HUES6 (cell line): ENCODE measurements at regions not wholly inside any gene's neighbourhood (a gene's known extent, or its start where the extent isn't known, plus 50 kb on each side); places are given as distances from the start of the nearest gene placed in this dataset.

Experiments used
- H3K27ac ChIP-seq: 2 replicates; pipeline ENCODE4 v1.7.0; 2013; ENCODE audit warnings: low read depth, mild to moderate bottlenecking, low read length, inconsistent platforms
- H3K27me3 ChIP-seq: 2 replicates; pipeline ENCODE4 v1.6.1; 2013; ENCODE audit warnings: low read length; ENCODE audit not compliant: control insufficient read depth, insufficient read depth
- H3K36me3 ChIP-seq: 2 replicates; pipeline ENCODE4 v1.6.1; 2013; ENCODE audit warnings: low read length; ENCODE audit not compliant: control insufficient read depth, insufficient read depth
- H3K4me1 ChIP-seq: 2 replicates; pipeline ENCODE4 v1.6.1; 2013; ENCODE audit warnings: low read length; ENCODE audit not compliant: control insufficient read depth, insufficient read depth
- H3K4me3 ChIP-seq: 2 replicates; pipeline ENCODE4 v1.5.1; 2013; ENCODE audit warnings: low read depth, low read length
- H3K9ac ChIP-seq: one replicate; pipeline ENCODE4 v1.6.1; 2013; ENCODE audit warnings: mild to moderate bottlenecking, low read length
- H3K9me3 ChIP-seq: 2 replicates; pipeline ENCODE4 v1.6.1; 2013; ENCODE audit warnings: low read depth, low read length; ENCODE audit not compliant: control insufficient read depth, insufficient read depth

DNA sequence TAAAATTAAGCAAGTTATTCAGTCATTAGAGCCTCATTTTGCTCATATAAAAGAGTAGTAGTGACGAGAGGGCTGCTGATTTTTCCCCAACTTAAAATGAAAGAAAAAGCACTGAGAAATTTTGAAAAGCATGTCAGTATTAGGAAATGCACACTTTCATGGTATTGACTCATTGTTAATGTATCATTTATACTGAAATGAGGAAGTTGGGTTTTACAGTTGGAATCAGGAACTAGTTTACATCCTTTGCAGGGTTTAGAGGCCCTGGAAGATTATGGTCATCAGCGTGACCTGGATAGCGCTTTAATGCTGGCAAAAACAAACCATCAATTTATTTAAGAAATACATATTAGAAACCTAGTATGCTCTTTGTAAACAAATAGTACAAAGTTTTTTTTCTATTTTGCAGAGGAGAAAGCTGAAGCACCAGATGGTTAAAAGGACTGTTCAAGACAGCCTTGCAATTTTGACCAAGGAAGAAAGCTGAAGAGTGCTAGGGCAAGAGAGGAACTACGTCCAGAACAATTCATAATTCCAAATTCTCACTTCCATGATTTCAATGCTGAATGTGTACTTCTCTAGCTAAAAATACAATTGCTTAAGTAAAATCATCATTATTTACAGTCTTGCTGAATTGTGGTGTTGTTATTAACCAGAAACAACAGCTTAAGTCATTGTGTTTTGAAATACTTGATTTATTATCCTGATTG, 94.8 kb upstream of the SGIP1 start:
- no peaks in the 10 kb centered on the region for H3K9me3 ChIP-seq
- no peak overlapping the region for H3K27ac ChIP-seq
- H3K27me3 ChIP-seq: no peaks in the 10 kb centered on the region
- H3K4me1 ChIP-seq: 0 out of 2 replicates have a peak, but pooled peaks cover 6% of the 10 kb centered on the region
- no peak overlapping the region for H3K4me3 ChIP-seq
- no peak overlapping the region for H3K9ac ChIP-seq
- H3K36me3 ChIP-seq: no peaks in the 10 kb centered on the region

DNA sequence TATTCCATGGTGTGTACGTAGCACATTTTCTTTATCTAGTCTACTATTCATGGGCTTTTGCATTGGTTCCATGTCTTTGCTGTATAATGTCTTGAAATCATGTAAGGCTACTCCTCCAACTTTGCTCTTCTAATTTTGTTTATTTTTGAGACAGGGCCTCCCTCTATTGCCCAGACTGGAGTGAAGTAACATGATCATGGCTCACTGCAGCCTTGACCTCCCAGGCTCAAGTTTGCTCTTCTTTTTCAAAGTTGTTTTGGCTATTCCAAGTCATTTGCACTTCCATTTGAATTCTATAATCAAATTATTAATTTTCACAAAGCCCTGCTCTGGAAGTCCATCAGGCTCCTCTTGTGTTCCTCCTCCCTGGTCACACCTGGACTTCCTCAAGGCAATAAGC, 90.2 kb upstream of the SGIP1 start:
- H3K4me1 ChIP-seq: peaks cover 5% of the 10 kb centered on the region
- H3K27ac ChIP-seq: no peak overlapping the region
- H3K36me3 ChIP-seq: no peaks in the 10 kb centered on the region
- H3K4me3 ChIP-seq: no peak overlapping the region
- no peaks in the 10 kb centered on the region for H3K27me3 ChIP-seq
- no peaks in the 10 kb centered on the region for H3K9me3 ChIP-seq
- H3K9ac ChIP-seq: no peak overlapping the region

DNA sequence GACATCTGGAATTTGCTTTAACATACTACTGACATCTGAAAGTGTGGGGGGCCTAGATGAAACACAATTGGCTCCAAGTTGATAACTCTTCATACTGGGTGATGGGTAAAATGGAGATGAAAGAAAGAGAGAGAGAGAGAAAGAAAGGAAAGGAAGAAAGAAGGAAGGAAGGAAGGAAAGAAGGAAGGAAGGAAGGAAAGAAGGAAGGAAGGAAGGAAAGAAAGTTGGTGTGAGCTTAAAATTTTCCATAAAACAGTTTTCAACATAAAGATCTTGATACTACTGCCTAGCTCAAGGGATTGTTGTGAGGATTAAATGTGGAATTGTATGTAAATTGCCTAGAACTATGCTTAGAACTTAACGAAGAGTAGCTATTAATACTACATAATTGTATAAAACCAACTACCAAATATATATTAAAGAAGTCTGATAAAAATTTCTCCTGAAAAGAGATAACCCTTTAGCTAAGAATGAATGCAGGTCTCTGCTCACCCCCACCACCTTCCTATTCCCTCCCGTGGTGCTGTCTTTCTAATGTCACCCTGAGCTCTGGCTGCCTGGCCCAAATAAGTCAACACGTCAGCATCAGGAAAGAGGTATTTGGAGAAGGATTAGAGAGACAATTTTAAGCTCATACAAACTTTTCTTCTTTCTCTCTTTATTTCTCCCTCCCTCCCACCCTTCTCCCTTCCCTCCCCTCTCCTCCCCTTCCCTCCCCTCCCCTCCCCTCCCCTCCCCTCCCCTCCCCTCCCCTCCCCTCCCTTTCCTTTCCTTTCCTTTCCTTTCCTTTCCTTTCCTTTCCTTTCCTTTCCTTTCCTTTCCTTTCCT, 89.3 kb upstream of the SGIP1 start:
- Histone ChIP-seq H3K4me3 (no peak overlapping the region), H3K27ac (no peak overlapping the region), H3K4me1 (peaks cover 5% of the 10 kb centered on the region), H3K9me3 (no peaks in the 10 kb centered on the region), H3K36me3 (no peaks in the 10 kb centered on the region), H3K9ac (no peak overlapping the region), H3K27me3 (no peaks in the 10 kb centered on the region)

DNA sequence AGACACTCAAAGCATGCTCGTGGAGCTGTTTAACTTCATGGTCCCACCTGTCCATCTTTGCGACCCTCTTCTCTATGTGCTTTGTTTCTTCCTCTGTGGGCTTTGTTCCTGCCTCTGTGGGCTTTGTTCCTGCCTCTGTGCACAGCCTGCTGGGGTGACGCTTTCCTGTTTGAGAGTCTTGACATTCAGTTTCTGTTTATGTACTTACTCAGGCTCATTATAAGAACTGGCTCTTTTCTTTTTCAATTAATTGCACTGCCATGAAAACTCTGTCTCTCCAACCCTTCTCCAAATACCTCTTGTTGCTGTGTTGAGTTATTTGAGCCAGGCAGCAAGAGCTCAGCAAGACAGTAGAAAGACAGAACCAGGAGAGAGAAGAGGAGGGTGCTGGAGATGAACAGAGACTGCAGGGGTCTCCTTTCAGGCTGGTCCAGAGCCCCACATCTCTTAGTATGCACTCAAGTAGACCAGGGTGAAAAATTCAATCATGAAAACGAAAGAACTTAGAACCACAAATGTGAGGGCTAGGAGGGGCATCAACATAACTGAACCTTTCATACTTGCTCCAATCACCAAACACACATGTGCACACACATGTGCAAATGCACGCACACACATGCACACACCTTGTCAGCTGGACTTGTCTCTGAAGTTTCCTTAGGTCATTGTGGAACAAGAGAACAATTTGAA, 88.3 kb upstream of the SGIP1 start:
- Histone ChIP-seq H3K36me3 (no peaks in the 10 kb centered on the region), H3K4me3 (no peak overlapping the region), H3K9me3 (no peaks in the 10 kb centered on the region), H3K27ac (no peak overlapping the region), H3K27me3 (no peaks in the 10 kb centered on the region), H3K4me1 (peaks cover 5% of the 10 kb centered on the region), H3K9ac (no peak overlapping the region)

DNA sequence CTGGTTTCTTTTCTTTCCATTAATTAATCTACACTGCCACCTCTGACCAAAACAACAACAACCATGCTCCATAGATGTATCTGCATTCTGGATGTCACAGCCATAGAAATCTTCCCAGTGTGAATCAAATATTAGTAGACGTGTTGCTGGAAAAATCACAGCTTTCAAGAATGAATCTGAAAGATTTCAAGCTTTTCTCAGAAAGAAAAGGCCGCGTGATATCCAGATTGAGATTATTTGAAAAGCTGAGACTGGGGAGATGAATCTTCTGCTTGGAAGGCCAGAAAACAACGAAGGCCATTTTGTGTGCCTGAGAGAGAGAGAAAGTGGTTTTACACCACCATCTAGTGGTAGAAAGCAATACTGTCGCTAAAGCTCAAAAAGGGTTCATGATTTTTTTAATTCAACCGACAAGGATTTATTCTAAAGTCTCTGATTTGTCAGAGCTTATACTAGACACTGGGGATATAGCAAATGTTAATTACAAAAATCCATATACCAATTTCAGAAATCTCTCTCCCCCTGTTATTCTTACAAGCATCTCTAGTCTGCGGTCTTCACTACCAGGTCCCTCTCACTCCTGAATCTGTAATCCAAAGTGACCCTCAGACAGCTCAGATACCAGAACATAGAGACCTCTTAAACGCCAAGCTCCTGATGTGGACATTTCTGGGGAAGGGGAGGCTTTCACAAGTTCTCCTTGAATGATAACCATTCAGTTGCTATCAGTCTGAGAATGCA, 87.5 kb upstream of the SGIP1 start:
- Histone ChIP-seq H3K9ac (no peak overlapping the region), H3K27ac (no peak overlapping the region), H3K4me1 (peaks cover 5% of the 10 kb centered on the region), H3K36me3 (no peaks in the 10 kb centered on the region), H3K9me3 (no peaks in the 10 kb centered on the region), H3K4me3 (no peak overlapping the region), H3K27me3 (no peaks in the 10 kb centered on the region)

DNA sequence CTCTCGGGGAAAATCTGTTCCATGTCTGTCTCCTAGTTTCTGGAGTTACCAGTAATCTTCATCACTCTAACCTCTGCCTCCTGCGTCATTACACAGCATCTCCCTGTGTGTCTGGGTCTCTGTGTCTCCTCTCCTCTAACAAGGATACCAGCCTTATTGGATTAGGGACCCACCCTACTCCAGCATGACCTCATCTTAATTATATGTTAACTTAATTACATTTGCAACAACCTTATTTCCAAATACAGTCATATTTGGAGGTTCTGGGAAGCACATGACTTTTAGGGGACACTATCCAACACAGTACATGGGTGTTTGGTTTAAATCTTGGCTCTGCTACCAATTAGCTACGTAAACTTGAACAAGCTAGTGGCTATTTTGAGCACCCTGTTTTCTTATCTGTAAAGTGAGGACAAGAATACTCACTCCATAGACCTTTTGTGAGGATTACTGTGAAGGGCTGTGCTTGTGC, 83.9 kb upstream of the SGIP1 start:
- H3K36me3 ChIP-seq: no peaks in the 10 kb centered on the region
- H3K4me3 ChIP-seq: no peak overlapping the region
- no peaks in the 10 kb centered on the region for H3K27me3 ChIP-seq
- no peak overlapping the region for H3K9ac ChIP-seq
- H3K4me1 ChIP-seq: peaks cover 5% of the 10 kb centered on the region
- no peaks in the 10 kb centered on the region for H3K9me3 ChIP-seq
- no peak overlapping the region for H3K27ac ChIP-seq

DNA sequence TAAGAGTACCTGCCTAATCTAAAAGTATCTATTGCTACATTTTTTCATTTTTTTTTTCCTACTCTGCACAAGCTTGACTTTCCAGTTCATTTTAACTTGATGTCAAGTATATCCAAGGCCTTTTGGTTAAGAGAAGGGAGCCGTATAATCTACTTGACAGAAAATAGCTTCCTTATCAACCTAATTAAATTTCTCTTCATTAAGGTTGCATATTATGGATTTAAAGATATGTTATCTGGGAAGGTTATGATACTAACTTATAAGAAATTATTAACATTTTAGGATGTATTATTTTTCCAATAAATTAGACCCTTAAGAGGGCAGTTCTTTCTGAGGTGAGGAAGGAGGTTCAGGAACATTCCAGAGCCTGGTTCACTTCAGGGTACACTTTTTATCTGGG, 83.1 kb upstream of the SGIP1 start:
- no peaks in the 10 kb centered on the region for H3K9me3 ChIP-seq
- H3K9ac ChIP-seq: no peak overlapping the region
- no peak overlapping the region for H3K27ac ChIP-seq
- H3K4me3 ChIP-seq: no peak overlapping the region
- H3K4me1 ChIP-seq: no peaks in the 10 kb centered on the region; the same call in 1 of the 2 replicates
- no peaks in the 10 kb centered on the region for H3K27me3 ChIP-seq
- H3K36me3 ChIP-seq: no peaks in the 10 kb centered on the region

DNA sequence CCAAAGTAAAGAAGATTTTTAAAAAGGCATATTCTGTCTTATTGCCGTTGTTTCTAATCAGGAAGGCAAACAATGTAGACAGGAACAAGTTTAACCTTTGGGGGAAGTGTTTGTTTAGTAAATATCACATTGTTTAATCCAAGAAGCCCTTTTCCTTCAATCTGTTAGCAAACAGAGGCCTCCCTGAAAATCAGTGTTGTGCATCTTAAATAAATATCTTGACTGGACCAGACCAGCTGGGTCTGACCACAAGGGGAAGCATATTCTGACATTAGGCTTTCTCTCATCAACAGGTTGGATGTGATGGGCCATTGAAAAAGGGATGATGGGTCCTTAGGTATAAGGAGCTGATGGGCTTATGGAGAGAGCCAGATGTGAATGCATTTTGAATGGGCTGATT, 81.8 kb upstream of the SGIP1 start:
- no peaks in the 10 kb centered on the region for H3K36me3 ChIP-seq
- H3K27me3 ChIP-seq: no peaks in the 10 kb centered on the region
- H3K9ac ChIP-seq: no peak overlapping the region
- H3K4me1 ChIP-seq: no peaks in the 10 kb centered on the region
- H3K4me3 ChIP-seq: no peak overlapping the region
- H3K9me3 ChIP-seq: no peaks in the 10 kb centered on the region
- no peak overlapping the region for H3K27ac ChIP-seq

DNA sequence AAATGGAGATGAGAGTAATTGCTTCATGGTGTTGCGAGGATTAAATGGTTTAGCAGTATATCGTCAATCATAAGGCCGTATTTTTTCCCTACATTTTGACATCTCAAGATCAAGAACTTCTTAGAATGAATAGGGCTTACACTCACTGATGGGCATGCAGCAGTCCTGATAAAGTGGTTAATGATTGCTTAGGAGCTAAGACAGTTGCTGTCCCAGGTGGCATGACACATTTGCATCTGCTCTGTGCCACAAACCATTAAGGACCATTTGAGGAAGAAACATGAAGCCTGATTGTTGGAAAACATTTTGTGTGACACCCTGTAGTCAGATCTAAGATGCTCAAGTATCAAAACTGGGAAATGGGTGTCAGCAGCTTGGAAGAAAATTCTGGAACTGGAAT, 81.0 kb upstream of the SGIP1 start:
- Histone ChIP-seq H3K4me1 (no peaks in the 10 kb centered on the region), H3K27ac (no peak overlapping the region), H3K27me3 (no peaks in the 10 kb centered on the region), H3K9ac (no peak overlapping the region), H3K36me3 (no peaks in the 10 kb centered on the region), H3K9me3 (no peaks in the 10 kb centered on the region), H3K4me3 (no peak overlapping the region)

DNA sequence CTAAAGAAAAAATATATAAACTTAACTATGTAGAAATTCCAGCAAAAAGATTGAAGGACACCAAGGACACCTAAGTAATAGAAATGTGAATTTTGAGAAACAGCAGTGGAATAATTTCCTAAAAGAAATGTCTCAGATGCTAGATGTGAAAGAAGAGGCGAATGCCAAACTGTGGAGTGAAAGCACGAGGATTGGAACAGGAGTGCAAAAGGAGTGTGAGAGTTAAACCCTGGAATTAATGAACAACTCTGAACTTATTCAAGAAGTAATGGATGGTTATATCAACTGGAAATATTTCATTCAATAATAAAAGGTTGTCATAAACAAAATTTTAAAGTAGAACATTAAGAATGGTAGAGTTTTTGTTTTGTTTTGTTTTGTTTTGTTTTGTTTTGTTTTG, 78.5 kb upstream of the SGIP1 start:
- Histone ChIP-seq H3K9ac (no peak overlapping the region), H3K27ac (no peak overlapping the region), H3K4me1 (no peaks in the 10 kb centered on the region)

More for the DNA sequence above, 78.5 kb upstream of the SGIP1 start:
- Histone ChIP-seq H3K27me3 (no peaks in the 10 kb centered on the region), H3K36me3 (no peaks in the 10 kb centered on the region), H3K4me3 (no peak overlapping the region), H3K9me3 (no peaks in the 10 kb centered on the region)
